Mammary epithelial cell (primary cell): ENCODE measurements at regions not wholly inside any gene's neighbourhood (a gene's known extent, or its start where the extent isn't known, plus 50 kb on each side); places are given as distances from the start of the nearest gene placed in this dataset.

Experiments
- EZH2 ChIP-seq: IDR thresholded peaks from 2 replicates; pipeline ENCODE4 v1.6.1; 2012; ENCODE audit warnings: low read length, inconsistent platforms, borderline replicate concordance
- TF ChIP-seq, protein P1 (sequence below), 2 donors: IDR thresholded peaks in 1 of 2; conservative IDR thresholded peaks in 1 of 2; 2 replicates each; pipeline ENCODE4 v1.5.1; 2011 to 2012; ENCODE audit warnings: inconsistent platforms in 2 of 2, low read length in 2 of 2, mild to moderate bottlenecking in 2 of 2, control low read depth in 1 of 2, low read depth in 1 of 2; ENCODE audit not compliant: insufficient read depth in 1 of 2; ENCODE audit errors: extremely low read depth in 1 of 2

DNA sequence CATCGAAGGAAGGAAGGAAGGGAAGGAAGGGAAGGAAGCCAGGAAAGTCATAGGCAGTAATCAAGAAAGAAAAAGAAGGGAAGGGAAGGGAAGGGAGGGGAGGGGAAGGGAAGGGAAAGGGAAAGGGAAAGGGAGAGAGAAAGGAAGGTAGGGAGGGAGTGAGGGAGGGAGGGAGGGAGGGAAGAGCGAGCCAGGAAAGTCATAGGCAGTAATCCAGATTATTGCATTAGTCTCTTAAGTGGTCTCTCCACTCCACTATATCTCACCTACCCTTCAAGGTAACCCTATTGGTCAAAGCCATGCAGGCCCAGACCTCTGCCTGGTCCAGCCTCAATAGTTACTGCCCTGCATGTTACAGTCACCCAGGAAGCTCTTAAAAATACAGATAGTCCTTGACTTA is 106.2 kb upstream of the RAP2B start:
- TF ChIP-seq, protein P1, sequence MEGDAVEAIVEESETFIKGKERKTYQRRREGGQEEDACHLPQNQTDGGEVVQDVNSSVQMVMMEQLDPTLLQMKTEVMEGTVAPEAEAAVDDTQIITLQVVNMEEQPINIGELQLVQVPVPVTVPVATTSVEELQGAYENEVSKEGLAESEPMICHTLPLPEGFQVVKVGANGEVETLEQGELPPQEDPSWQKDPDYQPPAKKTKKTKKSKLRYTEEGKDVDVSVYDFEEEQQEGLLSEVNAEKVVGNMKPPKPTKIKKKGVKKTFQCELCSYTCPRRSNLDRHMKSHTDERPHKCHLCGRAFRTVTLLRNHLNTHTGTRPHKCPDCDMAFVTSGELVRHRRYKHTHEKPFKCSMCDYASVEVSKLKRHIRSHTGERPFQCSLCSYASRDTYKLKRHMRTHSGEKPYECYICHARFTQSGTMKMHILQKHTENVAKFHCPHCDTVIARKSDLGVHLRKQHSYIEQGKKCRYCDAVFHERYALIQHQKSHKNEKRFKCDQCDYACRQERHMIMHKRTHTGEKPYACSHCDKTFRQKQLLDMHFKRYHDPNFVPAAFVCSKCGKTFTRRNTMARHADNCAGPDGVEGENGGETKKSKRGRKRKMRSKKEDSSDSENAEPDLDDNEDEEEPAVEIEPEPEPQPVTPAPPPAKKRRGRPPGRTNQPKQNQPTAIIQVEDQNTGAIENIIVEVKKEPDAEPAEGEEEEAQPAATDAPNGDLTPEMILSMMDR (conservative IDR thresholded peaks at IDR 0.05 in 1 of 2, IDR thresholded peaks at IDR 0.05 in 1 of 2; ENCODE audit: extremely low read depth in 1 of 2, insufficient read depth in 1 of 2, low read depth in 1 of 2, low read length in 2 of 2): no peak
- TF ChIP-seq EZH2: no peak
